ENCODE measurements at regions not wholly inside any gene's neighbourhood (a gene's known extent, or its start where the extent isn't known, plus 50 kb on each side); places are given as distances from the start of the nearest gene placed in this dataset.
"Not testable (repeated sequence)": the region's sequence is repeated elsewhere in the genome, so short reads cannot be mapped to it uniquely, and the experiment has no call there.

DNA sequence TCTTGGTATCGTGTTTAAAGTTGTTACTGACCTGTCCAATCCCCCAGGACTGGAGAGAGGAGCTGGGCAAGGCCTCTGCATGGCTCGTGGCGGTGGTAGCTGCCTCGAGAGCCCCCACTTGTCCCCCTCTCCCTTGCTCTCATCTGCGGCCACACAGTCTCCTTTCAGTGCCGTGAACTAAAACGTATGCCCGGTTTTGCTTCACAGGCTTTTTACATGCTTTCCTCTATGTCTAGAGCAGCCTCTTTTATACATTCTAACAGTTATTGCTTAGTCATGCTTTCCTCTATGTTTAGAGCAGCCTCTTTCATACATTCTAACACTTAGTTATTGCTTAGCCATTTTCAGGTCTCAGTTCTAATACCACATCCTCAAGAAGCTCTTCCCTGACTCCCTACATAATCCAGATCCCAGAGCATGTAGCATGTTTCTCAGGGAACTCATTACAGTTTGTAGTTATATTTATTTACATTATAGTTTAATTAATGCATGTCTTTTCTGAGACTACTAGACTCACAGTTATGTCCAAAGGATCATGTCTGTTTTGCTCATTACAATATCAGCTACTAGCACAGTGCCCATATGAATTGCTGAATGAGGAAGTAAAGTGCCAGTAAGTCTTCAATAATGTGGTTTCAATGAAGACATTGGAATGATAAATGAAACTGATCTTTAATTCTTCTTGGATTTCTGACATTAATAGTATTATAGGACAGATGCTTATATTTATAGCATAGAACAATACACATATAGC, 66.5 kb upstream of the TBL1XR1 start:
- Histone ChIP-seq H3K27ac (peak overlapping the region; percentile 3 to 60), H3K36me3 (no peaks in the 10 kb centered on the region), H3K9me3 (no peaks in the 10 kb centered on the region), H3K4me1 (peaks cover 0 to 3% of the 10 kb centered on the region in 2 donors), H3K4me3 (peak overlapping the region in 1 of 2 donors; percentile 28), H3K27me3 (no peaks in the 10 kb centered on the region)
- no peak for TF ChIP-seq CTCF (IDR thresholded peaks at IDR 0.05)
- intact Hi-C loops (cut with DNase I) = no loop called here
- DNase-seq (ENCODE audit: low spot score in 2 of 2) = no peak

DNA sequence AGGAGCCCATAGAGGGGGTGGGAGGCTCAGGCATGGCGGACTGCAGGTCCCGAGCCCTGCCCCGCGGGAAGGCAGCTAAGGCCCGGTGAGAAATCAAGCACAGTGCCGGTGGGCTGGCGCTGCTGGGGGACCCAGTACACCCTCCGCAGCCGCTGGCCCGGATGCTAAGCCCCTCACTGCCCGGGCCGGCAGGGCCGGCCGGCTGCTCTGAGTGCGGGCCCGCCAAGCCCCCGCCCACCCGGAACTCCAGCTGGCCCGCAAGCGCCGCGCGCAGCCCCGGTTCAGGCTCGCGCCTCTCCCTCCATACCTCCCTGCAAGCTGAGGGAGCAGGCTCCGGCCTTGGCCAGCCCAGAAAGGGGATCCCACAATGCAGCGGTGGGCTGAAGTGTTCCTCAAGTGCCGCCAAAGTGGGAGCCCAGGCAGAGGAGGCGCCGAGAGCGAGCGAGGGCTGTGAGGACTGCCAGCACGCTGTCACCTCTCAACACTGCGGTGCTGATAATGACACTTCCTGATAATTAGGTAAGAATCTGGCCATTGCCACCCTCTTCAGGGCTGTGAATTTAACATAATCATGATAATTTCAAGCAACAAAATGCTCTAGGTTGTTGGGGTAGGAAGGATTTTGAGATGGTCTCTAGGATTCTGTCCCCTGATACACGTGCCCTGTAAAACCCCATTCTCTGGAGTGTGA, 74.7 kb upstream of the TBL1XR1 start:
- H3K27ac ChIP-seq; DNase-seq (ENCODE audit: low spot score in 2 of 2); H3K27me3 ChIP-seq; H3K9me3 ChIP-seq; H3K4me3 ChIP-seq; H3K36me3 ChIP-seq; H3K4me1 ChIP-seq; intact Hi-C loops (cut with DNase I): not testable (repeated sequence)

GRCh38 chr3:177278016-177278415, 80.7 kb upstream of the TBL1XR1 start:
- Histone ChIP-seq H3K27me3 (no peaks in the 10 kb centered on the region), H3K27ac (no peak overlapping the region), H3K4me3 (no peak overlapping the region), H3K36me3 (no peaks in the 10 kb centered on the region), H3K4me1 (no peaks in the 10 kb centered on the region), H3K9me3 (no peaks in the 10 kb centered on the region)
- no peak for TF ChIP-seq CTCF (IDR thresholded peaks at IDR 0.05)
- DNase-seq (ENCODE audit: low spot score in 2 of 2) = no peak
- intact Hi-C loops (cut with DNase I) = no loop called here

GRCh38 chr3:177279118-177279815, 82.0 kb upstream of the TBL1XR1 start:
- DNase-seq (ENCODE audit: low spot score in 2 of 2) = no peak
- Histone ChIP-seq H3K27ac (no peak overlapping the region), H3K27me3 (no peaks in the 10 kb centered on the region), H3K4me1 (no peaks in the 10 kb centered on the region), H3K9me3 (no peaks in the 10 kb centered on the region), H3K36me3 (no peaks in the 10 kb centered on the region), H3K4me3 (no peak overlapping the region)
- TF ChIP-seq CTCF (IDR thresholded peaks at IDR 0.05) = no peak
- intact Hi-C loops (cut with DNase I) = no loop called here

DNA sequence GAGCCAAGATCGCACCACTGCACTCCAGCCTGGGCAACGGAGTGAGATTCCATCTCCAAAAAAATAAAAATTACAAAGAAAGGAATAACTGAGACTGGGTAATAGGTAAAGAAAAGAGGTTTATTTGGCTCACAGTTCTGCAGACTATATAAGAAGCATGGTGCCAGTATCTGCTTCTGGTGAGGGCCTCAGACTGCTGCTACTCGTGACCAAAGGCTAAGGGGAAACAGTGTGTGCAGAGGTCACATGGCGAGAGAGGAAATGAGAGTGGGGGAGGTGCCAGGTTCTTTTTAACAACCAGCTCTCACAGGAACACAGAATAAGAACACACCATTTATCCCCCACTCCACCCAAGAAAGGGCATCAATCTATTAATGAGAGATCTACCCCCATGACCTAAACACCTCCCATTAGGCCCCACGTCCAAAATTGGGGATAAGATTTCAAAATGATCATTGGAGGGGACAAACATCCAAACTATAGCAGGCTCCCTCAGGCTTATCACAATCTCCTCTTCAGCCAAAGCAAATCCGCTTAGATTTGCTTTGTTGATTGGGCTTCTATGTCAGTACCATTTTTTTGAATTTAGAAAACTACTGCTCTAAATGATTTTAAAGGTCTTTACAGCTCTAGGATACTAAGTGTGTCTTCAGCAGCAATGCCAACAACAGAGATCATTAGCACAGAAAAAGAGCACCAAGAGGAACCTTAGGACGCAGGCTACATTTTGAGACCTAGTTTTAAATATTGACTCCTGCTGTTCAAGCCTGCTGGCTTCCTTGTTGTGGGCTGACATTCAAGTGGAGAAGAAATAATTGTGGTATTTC, 84.2 kb upstream of the TBL1XR1 start:
- H3K27ac ChIP-seq = no peak overlapping the region
- no peaks in the 10 kb centered on the region for H3K36me3 ChIP-seq
- intact Hi-C loops (cut with DNase I) = no loop called here
- no peak for DNase-seq (ENCODE audit: low spot score in 2 of 2)
- no peak for TF ChIP-seq CTCF (IDR thresholded peaks at IDR 0.05)
- H3K4me1 ChIP-seq = no peaks in the 10 kb centered on the region
- no peaks in the 10 kb centered on the region for H3K9me3 ChIP-seq
- H3K4me3 ChIP-seq = no peak overlapping the region
- H3K27me3 ChIP-seq = no peaks in the 10 kb centered on the region

Data from ascending aorta (tissue), 2 donors.